NCI-H2227 (cell line): ENCODE measurements at regions not wholly inside any gene's neighbourhood (a gene's known extent, or its start where the extent isn't known, plus 50 kb on each side); places are given as distances from the start of the nearest gene placed in this dataset.
"Not testable (repeated sequence)": the region's sequence is repeated elsewhere in the genome, so short reads cannot be mapped to it uniquely, and the experiment has no call there.

Experiments
- DNase-seq: peaks from one replicate; lab custom pipeline; 2025; ENCODE audit not compliant: unreplicated experiment; lab: John Stamatoyannopoulos, UW

- no peak for DNase-seq
Observed at GRCh38 chr2:145421841-145422240, 901.9 kb upstream of the ZEB2 start.

- no peak for DNase-seq
Observed at GRCh38 chr2:145416640-145417039, 896.7 kb upstream of the ZEB2 start.

DNA sequence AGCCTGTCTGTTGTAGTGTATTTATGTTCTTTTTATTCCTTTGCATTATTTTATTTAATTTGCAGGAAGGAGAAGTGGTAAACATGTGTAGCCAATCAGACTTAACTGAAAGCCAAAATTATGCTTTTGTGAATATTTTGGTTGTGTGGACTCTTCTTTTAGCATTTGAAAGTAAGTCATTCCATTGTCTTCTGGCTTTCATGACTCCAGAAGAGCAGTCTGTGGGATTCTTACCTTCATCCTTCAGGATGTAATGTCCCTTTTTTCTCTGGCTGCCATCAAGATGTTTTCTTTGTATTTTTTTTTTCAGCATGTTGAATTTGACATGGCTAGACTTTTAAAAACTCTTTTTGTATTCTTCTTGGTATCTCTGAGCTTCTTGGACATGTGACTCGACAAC, 895.2 kb upstream of the ZEB2 start:
- DNase-seq: no peak

GRCh38 chr2:145413261-145414030, 893.5 kb upstream of the ZEB2 start:
- no peak for DNase-seq

DNA sequence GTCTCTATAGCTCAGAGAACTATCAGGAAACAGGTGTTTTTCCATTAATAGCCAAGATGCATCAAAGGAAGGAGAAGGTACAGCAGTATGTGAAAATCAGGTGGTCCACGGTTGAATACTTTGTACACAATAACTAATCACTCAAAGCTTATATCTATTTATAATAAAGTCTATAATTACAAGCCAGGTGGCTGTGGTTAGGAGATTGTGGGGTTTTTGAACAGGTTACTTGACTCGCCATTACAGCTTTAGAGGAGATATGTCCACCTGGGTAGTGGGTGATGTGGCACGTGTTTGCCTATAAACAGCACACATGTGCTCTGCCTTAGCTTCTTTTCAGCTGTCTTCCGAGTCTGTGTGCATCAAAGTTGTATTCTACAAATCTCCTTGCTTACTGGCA, 892.2 kb upstream of the ZEB2 start:
- DNase-seq: no peak

GRCh38 chr2:145411493-145411892, 891.6 kb upstream of the ZEB2 start:
- DNase-seq: no peak

DNA sequence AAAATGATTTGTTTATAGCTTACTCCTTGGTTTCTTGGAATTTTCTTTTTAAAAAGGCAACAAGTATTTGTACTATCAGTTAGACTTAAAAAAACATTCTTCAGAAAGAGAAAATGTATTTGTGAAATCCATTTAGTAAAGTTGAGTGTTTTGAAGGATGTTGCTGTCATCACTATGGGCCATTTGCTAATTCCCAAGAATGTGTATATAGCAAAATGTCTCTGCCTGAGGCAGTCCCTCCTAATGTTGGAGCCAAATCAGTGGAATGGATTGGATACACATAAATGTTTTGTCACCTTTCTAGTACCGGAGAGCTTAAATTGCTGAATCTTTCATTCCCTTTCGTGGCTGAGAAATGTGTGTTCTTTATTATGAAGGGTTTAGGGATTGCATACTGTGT, 890.2 kb upstream of the ZEB2 start:
- no peak for DNase-seq

GRCh38 chr2:145408980-145409379, 889.1 kb upstream of the ZEB2 start:
- no peak for DNase-seq

- DNase-seq: no peak
Observed at GRCh38 chr2:145404690-145405089, 884.8 kb upstream of the ZEB2 start.

GRCh38 chr2:145402706-145403277, 882.9 kb upstream of the ZEB2 start:
- DNase-seq: no peak

DNA sequence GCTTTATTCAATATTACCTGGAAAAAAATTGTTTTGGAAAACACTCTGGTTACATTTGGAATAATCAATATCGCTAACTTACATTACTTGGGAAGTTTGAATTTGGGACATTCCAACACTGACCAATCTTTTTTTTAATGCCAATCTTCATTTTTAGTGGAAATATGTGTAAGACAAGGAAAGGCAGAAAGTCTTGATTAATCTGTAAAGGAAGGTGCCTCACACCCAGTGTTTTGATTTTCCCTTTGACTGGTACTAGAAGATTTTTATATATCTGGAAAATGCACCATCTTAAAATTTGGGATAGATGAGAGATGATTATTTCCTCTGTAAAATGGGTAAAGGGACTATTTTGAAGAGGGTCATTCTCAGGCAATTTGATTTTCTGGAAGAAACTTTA, 879.2 kb upstream of the ZEB2 start:
- DNase-seq: no peak

DNA sequence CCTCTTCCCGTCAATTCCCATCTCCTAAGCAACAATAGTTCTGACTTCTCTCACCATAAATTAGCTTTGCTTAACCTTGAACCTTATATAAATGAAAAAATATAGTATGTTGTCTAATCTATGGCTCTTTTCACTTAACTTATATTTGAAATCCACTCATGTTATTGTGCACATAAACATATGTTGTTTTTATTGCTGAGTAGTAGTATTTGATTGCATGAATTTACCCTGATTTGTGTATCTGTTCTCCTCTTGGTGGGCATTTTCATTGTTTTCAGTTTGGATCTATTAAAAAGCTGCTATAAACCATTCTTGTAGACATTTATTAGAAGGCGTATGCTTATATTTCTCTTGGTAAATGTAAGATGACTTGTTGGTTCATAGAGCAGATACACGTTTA, 874.3 kb upstream of the ZEB2 start:
- DNase-seq: no peak

DNA sequence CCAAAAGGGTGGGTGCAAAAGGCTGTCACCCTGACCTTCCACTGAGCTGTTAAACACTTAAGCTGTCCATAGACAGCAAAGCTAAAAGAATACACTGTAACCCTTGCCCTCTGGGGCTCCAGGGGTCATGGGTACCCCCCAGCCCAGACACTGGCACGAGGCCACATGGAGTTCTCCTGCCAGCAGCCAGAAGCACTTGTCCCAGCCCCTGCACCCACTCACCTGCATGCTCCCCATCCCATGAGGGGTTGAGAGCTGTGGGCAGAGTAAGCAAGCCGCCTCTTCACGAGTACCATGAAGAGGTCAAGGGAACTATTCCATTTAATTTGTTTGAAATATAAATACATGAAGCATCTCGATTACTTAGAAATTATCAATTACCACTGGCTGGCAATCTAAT, 867.1 kb upstream of the ZEB2 start:
- DNase-seq: no peak

- no peak for DNase-seq
Observed at GRCh38 chr2:145383961-145384360, 864.0 kb upstream of the ZEB2 start.

DNA sequence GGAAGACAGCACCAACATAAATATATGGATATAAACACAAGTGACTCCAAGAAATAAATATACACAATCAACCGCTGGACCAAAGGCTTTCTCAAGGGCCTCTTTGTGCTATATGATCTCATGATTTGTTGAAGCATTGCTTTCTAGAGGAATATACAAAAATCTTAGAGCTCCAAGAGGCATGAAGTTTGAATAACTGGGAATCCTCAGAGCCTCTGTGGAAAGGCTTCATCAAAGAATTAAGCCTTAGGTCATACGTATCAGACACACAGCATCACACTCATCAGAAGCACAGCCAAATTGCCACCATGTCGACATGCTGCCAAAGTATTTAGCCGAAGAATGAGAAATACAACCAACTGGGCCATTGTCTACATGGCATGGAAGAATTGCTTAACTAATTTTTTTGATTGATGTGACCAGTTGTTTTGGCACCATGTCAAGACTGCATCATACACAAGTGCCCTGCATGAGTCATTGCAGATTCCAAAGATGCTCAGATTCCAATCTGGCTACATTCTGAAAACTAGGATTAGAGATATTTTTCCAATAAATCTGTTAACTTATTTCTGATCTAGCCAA, 860.6 kb upstream of the ZEB2 start:
- DNase-seq: no peak

GRCh38 chr2:145379934-145380333, 860.0 kb upstream of the ZEB2 start:
- no peak for DNase-seq

GRCh38 chr2:145374165-145374564, 854.2 kb upstream of the ZEB2 start:
- DNase-seq: no peak

DNA sequence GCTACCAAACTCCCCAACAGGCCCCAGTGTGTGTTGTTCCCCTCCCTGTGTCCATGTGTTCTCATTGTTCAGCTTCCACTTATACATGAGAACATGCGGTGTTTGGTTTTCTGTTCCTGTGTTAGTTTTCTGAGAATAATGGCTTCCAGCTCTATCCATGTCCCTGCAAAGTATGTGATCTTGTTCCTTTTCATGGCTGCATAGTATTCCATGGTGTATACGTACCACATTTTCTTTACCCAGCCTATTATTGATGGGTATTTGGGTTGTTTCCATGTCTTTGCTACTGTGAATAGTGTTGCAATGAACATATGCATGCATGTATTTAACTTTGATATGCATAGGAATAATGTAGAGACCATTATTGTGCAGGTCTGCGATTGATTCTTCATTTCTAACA, 847.4 kb upstream of the ZEB2 start:
- not testable (repeated sequence) for DNase-seq

GRCh38 chr2:145366341-145366740, 846.4 kb upstream of the ZEB2 start:
- DNase-seq: peak; percentile 3

GRCh38 chr2:145360129-145360790, 840.3 kb upstream of the ZEB2 start:
- DNase-seq: no peak

DNA sequence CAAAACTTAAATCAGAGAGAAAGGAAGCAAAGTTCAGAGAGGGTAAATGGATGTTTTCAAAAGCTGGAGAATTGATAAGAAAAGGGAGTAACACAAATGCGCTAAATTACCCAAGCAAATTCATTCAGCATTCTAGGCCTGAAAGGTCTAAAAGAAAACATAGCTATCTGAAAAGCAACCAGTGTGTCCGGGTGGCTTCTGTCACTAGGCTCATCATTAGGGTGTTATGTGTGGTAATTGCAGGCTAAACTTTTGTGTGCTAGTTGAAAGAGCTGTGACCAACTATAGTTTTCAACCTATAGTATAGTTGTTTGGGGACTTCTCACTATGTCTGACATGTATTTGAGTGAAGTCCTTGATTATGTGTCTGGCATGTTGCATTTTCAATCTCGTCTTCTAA, 839.6 kb upstream of the ZEB2 start:
- DNase-seq: no peak

DNA sequence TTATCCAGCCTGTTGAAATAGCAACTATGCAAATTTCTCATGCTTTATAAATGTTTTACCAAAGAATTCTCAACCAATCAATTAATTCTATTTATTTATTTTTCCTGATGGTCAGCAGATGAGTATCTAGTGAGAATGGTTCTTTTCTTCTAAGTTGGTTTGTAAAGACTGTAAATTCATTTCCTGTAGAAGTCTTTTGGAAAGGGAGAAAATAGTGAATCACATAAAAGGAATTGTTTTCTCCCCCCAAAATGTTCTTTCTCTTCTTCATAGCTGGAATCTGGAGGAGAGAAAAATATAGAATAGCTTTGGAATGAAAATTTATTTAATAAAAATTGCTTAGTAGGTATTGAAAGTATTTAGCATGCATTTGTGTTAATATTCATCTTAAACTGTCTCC, 836.1 kb upstream of the ZEB2 start:
- no peak for DNase-seq
